ENCODE measurements at regions not wholly inside any gene's neighbourhood (a gene's known extent, or its start where the extent isn't known, plus 50 kb on each side); places are given as distances from the start of the nearest gene placed in this dataset.

- no peak for DNase-seq (ENCODE audit: low read depth)
- TF ChIP-seq CTCF (IDR thresholded peaks at IDR 0.05; ENCODE audit: control insufficient read depth, extremely low read depth, insufficient read depth) = no peak
- no peak overlapping the region for H3K4me3 ChIP-seq (ENCODE audit: low read depth, low read length)
Observed at GRCh38 chr5:34519489-34520220, 136.5 kb upstream of the RAI14 start.

- no peak for DNase-seq (ENCODE audit: low read depth)
- TF ChIP-seq CTCF (IDR thresholded peaks at IDR 0.05; ENCODE audit: control insufficient read depth, extremely low read depth, insufficient read depth) = no peak
- H3K4me3 ChIP-seq (ENCODE audit: low read depth, low read length) = no peak overlapping the region
Observed at GRCh38 chr5:34521628-34522290, 134.4 kb upstream of the RAI14 start.

GRCh38 chr5:34522599-34523386, 133.3 kb upstream of the RAI14 start:
- no peak overlapping the region for H3K4me3 ChIP-seq (ENCODE audit: low read depth, low read length)
- TF ChIP-seq CTCF (IDR thresholded peaks at IDR 0.05; ENCODE audit: control insufficient read depth, extremely low read depth, insufficient read depth) = peak; percentile 79
- DNase-seq (ENCODE audit: low read depth) = peak; percentile 69

GRCh38 chr5:34523387-34523726, 132.8 kb upstream of the RAI14 start:
- TF ChIP-seq CTCF (IDR thresholded peaks at IDR 0.05; ENCODE audit: control insufficient read depth, extremely low read depth, insufficient read depth) = no peak
- H3K4me3 ChIP-seq (ENCODE audit: low read depth, low read length) = no peak overlapping the region
- no peak for DNase-seq (ENCODE audit: low read depth)

GRCh38 chr5:34524123-34524522, 132.0 kb upstream of the RAI14 start:
- no peak overlapping the region for H3K4me3 ChIP-seq (ENCODE audit: low read depth, low read length)
- TF ChIP-seq CTCF (IDR thresholded peaks at IDR 0.05; ENCODE audit: control insufficient read depth, extremely low read depth, insufficient read depth) = no peak
- no peak for DNase-seq (ENCODE audit: low read depth)

GRCh38 chr5:34525761-34526160, 130.4 kb upstream of the RAI14 start:
- DNase-seq (ENCODE audit: low read depth) = no peak
- no peak for TF ChIP-seq CTCF (IDR thresholded peaks at IDR 0.05; ENCODE audit: control insufficient read depth, extremely low read depth, insufficient read depth)
- no peak overlapping the region for H3K4me3 ChIP-seq (ENCODE audit: low read depth, low read length)
